Activated gamma-delta T cell (primary cell): ENCODE measurements at regions not wholly inside any gene's neighbourhood (a gene's known extent, or its start where the extent isn't known, plus 50 kb on each side); places are given as distances from the start of the nearest gene placed in this dataset.
"Not testable (repeated sequence)": the region's sequence is repeated elsewhere in the genome, so short reads cannot be mapped to it uniquely, and the experiment has no call there.

Source experiments
- DNase-seq: peaks from one replicate; lab custom pipeline; 2025; lab: John Stamatoyannopoulos, UW

- DNase-seq = no peak
Observed at GRCh38 chr21:19353256-19353655, 949.7 kb upstream of the TMPRSS15 start.

GRCh38 chr21:19368944-19369343, 965.4 kb upstream of the TMPRSS15 start:
- DNase-seq = no peak

- no peak for DNase-seq
Observed at GRCh38 chr21:19392390-19392789, 988.8 kb upstream of the TMPRSS15 start.

GRCh38 chr21:19400223-19400770, 996.7 kb upstream of the TMPRSS15 start:
- no peak for DNase-seq

GRCh38 chr21:19402870-19403269, 999.3 kb upstream of the TMPRSS15 start:
- DNase-seq = no peak

- no peak for DNase-seq
Observed at GRCh38 chr21:19405326-19405725, 1001.7 kb upstream of the TMPRSS15 start.

- DNase-seq = no peak
Observed at GRCh38 chr21:19420565-19420964, 1017.0 kb upstream of the TMPRSS15 start.

GRCh38 chr21:19433623-19434022, 1030.0 kb upstream of the TMPRSS15 start:
- no peak for DNase-seq

- no peak for DNase-seq
Observed at GRCh38 chr21:19440792-19441655, 1037.4 kb upstream of the TMPRSS15 start.

- no peak for DNase-seq
Observed at GRCh38 chr21:19458295-19458694, 1054.7 kb upstream of the TMPRSS15 start.

GRCh38 chr21:19461481-19462205, 1058.1 kb upstream of the TMPRSS15 start:
- DNase-seq = no peak

- DNase-seq = no peak
Observed at GRCh38 chr21:19463966-19464365, 1060.4 kb upstream of the TMPRSS15 start.

- no peak for DNase-seq
Observed at GRCh38 chr21:19468991-19469715, 1065.6 kb upstream of the TMPRSS15 start.

GRCh38 chr21:19475525-19475924, 1071.9 kb upstream of the TMPRSS15 start:
- DNase-seq = no peak

GRCh38 chr21:19489930-19490329, 1086.3 kb upstream of the TMPRSS15 start:
- DNase-seq = no peak

GRCh38 chr21:19490481-19490880, 1086.9 kb upstream of the TMPRSS15 start:
- no peak for DNase-seq

GRCh38 chr21:19493437-19494241, 1090.1 kb upstream of the TMPRSS15 start:
- not testable (repeated sequence) for DNase-seq

- DNase-seq = no peak
Observed at GRCh38 chr21:19501115-19501514, 1097.5 kb upstream of the TMPRSS15 start.

GRCh38 chr21:19507682-19508260, 1104.2 kb upstream of the TMPRSS15 start:
- DNase-seq = no peak

- no peak for DNase-seq
Observed at GRCh38 chr21:19508442-19508841, 1104.9 kb upstream of the TMPRSS15 start.

- DNase-seq = no peak
Observed at GRCh38 chr21:19508844-19509243, 1105.3 kb upstream of the TMPRSS15 start.
